DND-41 (cell line): ENCODE measurements at regions not wholly inside any gene's neighbourhood (a gene's known extent, or its start where the extent isn't known, plus 50 kb on each side); places are given as distances from the start of the nearest gene placed in this dataset.

Experiments
- ATAC-seq: fragments of 200-7000 bp; cut with Tn5 transposase; 3 replicates; pipeline ENCODE4 v1.9.1; 2021; ENCODE audit warnings: low read depth; ENCODE audit not compliant: insufficient read depth
- DNase-seq: peaks from one replicate; pipeline ENCODE4 v3.0.0-alpha.2; 2020
- H2AFZ ChIP-seq: 2 replicates; pipeline ENCODE4 v1.6.0; 2012; ENCODE audit warnings: low read depth, low read length
- H3K27ac ChIP-seq: 2 replicates; pipeline ENCODE4 v1.5.1; 2012; ENCODE audit warnings: low read length, inconsistent platforms
- H3K27me3 ChIP-seq: fragments of 200-600 bp; sonication (generic); 2 replicates; pipeline ENCODE4 v1.6.0; 2012; ENCODE audit warnings: low read length, mild to moderate bottlenecking, inconsistent platforms; ENCODE audit not compliant: insufficient read depth, poor library complexity
- H3K36me3 ChIP-seq: 2 replicates; pipeline ENCODE4 v1.5.1; 2012; ENCODE audit warnings: low read length, inconsistent platforms; ENCODE audit not compliant: insufficient read depth
- H3K4me1 ChIP-seq: 2 replicates; pipeline ENCODE4 v1.5.1; 2012; ENCODE audit warnings: mild to moderate bottlenecking, low read length; ENCODE audit not compliant: insufficient read depth
- H3K4me2 ChIP-seq: 2 replicates; pipeline ENCODE4 v1.6.0; 2012; ENCODE audit warnings: mild to moderate bottlenecking, moderate library complexity, low read length, inconsistent platforms; ENCODE audit not compliant: insufficient read depth
- H3K4me3 ChIP-seq, 2 experiments: fragments of 200-600 bp in 1 of 2; shearing (Covaris generic) in 1 of 2; 2 replicates each; pipeline ENCODE4 v1.5.1; 2012 to 2016; ENCODE audit warnings: inconsistent platforms in 2 of 2, low read length in 2 of 2, mild to moderate bottlenecking in 2 of 2, low read depth in 1 of 2, moderate library complexity in 1 of 2
- H3K79me2 ChIP-seq: 2 replicates; pipeline ENCODE4 v1.6.0; 2012; ENCODE audit warnings: low read length, inconsistent platforms; ENCODE audit not compliant: insufficient read depth
- H3K9ac ChIP-seq: 2 replicates; pipeline ENCODE4 v1.6.0; 2012; ENCODE audit warnings: low read depth, mild to moderate bottlenecking, inconsistent platforms, low read length, moderate library complexity
- H3K9me3 ChIP-seq: 2 replicates; pipeline ENCODE4 v1.5.1; 2012; ENCODE audit warnings: low read length, moderate library complexity, mild to moderate bottlenecking, inconsistent platforms; ENCODE audit not compliant: insufficient read depth, severe bottlenecking
- H4K20me1 ChIP-seq: 2 replicates; pipeline ENCODE4 v1.6.0; 2012; ENCODE audit warnings: low read length; ENCODE audit not compliant: insufficient read depth
- EZH2 ChIP-seq: IDR thresholded peaks from 3 replicates; pipeline ENCODE4 v1.6.1; 2012; ENCODE audit warnings: borderline replicate concordance, low read depth, mild to moderate bottlenecking, moderate library complexity, low read length, inconsistent platforms; ENCODE audit not compliant: severe bottlenecking
- TF ChIP-seq, protein P1 (sequence below): IDR thresholded peaks from 2 replicates; pipeline ENCODE4 v1.5.1; 2012; ENCODE audit warnings: borderline replicate concordance, low read length, moderate library complexity, mild to moderate bottlenecking; ENCODE audit not compliant: poor library complexity, severe bottlenecking; ENCODE audit errors: extremely low read depth

DNA sequence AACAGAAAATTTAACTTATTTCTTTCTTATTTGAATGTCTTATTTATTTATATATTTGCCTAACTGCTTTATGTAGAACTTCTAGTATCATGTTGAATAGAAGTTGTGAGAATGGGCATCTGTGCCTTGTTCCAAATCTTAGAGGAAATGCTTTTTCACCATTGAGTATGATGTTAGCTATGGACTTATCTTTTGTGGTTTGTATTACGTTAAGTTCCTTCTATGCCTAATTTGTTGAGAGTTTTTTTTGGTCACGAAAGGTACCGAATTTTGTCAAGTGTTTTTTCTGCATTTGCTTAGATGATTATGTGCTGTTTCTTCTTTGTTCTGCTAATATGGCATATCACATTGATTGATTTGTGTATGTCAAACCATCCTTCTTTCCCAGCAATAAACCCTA lies 161.0 kb upstream of the TRIM24 start:
- Histone ChIP-seq H3K9me3 (no peaks in the 10 kb centered on the region), H2AFZ (no peak overlapping the region), H3K4me2 (no peak overlapping the region), H3K27me3 (no peaks in the 10 kb centered on the region), H3K4me3 (no peak overlapping the region), H3K79me2 (no peaks in the 10 kb centered on the region), H3K27ac (no peak overlapping the region), H3K36me3 (no peaks in the 10 kb centered on the region), H3K9ac (no peak overlapping the region), H3K4me1 (no peaks in the 10 kb centered on the region), H4K20me1 (no peaks in the 10 kb centered on the region)
- DNase-seq (no peak), ATAC-seq (no peak)
- TF ChIP-seq EZH2, result no peak
- TF ChIP-seq, protein P1, sequence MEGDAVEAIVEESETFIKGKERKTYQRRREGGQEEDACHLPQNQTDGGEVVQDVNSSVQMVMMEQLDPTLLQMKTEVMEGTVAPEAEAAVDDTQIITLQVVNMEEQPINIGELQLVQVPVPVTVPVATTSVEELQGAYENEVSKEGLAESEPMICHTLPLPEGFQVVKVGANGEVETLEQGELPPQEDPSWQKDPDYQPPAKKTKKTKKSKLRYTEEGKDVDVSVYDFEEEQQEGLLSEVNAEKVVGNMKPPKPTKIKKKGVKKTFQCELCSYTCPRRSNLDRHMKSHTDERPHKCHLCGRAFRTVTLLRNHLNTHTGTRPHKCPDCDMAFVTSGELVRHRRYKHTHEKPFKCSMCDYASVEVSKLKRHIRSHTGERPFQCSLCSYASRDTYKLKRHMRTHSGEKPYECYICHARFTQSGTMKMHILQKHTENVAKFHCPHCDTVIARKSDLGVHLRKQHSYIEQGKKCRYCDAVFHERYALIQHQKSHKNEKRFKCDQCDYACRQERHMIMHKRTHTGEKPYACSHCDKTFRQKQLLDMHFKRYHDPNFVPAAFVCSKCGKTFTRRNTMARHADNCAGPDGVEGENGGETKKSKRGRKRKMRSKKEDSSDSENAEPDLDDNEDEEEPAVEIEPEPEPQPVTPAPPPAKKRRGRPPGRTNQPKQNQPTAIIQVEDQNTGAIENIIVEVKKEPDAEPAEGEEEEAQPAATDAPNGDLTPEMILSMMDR, result no peak

DNA sequence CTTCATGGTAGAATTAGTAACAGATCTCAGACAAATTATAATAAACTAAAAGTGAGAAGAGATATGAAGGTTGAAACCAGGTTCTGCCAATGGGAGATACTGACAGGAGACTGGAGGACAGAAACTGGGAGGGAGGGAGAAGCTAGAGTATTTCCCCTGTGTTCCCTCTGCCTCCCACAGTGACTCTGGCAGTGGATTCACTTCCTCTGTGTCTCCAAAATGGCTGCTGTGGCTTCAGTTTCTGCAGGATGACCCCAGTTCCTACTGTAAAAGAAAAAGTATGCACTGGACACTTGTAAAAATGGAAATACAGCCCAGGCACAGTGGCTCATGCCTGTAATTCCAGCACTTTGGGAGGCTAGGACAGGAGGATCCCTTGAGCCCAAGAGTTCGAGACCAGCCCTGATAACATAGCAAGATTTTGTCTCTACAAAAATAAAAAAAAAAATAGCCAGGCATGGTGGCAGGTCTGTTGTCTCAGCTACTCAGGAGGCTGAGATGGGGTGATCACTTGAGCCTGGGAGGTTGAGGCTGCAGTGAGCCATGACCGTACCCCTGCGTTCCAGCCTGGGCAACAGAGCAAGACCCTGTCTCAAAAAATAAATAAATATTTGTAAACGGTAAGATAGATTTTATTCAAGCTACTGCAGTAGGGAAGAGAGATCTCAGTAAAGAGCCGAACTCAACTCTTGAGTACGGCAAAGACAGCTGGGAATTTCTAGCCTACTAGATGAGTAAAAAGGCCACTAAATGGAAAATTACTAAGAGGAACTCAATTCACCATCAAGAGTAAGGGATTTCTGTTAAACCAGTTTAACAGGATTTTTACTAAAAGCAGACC lies 156.6 kb upstream of the TRIM24 start:
- H3K27ac ChIP-seq, result no peak overlapping the region
- ATAC-seq, result no peak
- H2AFZ ChIP-seq, result no peak overlapping the region
- H3K4me2 ChIP-seq, result no peak overlapping the region
- no peaks in the 10 kb centered on the region for H3K79me2 ChIP-seq
- no peak for DNase-seq
- no peaks in the 10 kb centered on the region for H3K36me3 ChIP-seq
- no peak overlapping the region for H3K4me3 ChIP-seq
- no peaks in the 10 kb centered on the region for H3K27me3 ChIP-seq
- H3K4me1 ChIP-seq, result no peaks in the 10 kb centered on the region
- no peak overlapping the region for H3K9ac ChIP-seq
- no peaks in the 10 kb centered on the region for H4K20me1 ChIP-seq
- H3K9me3 ChIP-seq, result no peaks in the 10 kb centered on the region
- TF ChIP-seq EZH2, result no peak
- TF ChIP-seq, protein P1, result no peak

DNA sequence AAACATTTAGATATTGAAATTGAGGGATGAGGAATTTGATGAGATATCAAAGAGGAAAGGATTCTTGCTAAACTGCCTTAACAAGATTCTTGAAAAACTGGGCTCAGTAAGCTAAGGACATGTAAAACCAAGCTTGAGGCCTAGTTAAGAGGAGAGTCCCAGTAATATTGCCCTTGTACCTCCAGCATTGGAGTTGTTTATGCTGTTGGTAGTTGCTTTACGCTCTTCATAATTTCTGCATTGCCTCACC lies 156.1 kb upstream of the TRIM24 start:
- H4K20me1 ChIP-seq, result no peaks in the 10 kb centered on the region
- H3K27ac ChIP-seq, result no peak overlapping the region
- H3K4me3 ChIP-seq, result no peak overlapping the region
- no peak overlapping the region for H3K9ac ChIP-seq
- H2AFZ ChIP-seq, result no peak overlapping the region
- H3K9me3 ChIP-seq, result no peaks in the 10 kb centered on the region
- no peaks in the 10 kb centered on the region for H3K79me2 ChIP-seq
- no peaks in the 10 kb centered on the region for H3K36me3 ChIP-seq
- no peak for TF ChIP-seq EZH2
- TF ChIP-seq, protein P1, result no peak
- no peaks in the 10 kb centered on the region for H3K27me3 ChIP-seq
- H3K4me1 ChIP-seq, result no peaks in the 10 kb centered on the region
- DNase-seq (no peak), ATAC-seq (no peak)
- no peak overlapping the region for H3K4me2 ChIP-seq
